Naive thymus-derived CD8-positive, alpha-beta T cell (primary cell): ENCODE measurements at regions not wholly inside any gene's neighbourhood (a gene's known extent, or its start where the extent isn't known, plus 50 kb on each side); places are given as distances from the start of the nearest gene placed in this dataset. TPM values are rescaled to one million over a fixed set of nuclear protein-coding genes. Genes with fewer than 3 reads are reported as not detected.

Experiments used
- microRNA-seq: library from miRNA; unstranded; fragments of <30 nt; microRNA quantifications from one replicate; pipeline ENCODE4 v1.2.0, GENCODE V29; 2022; ENCODE audit warnings: borderline microRNAs expressed

Small RNAs in the stretch of these regions (microRNA-seq; reads per million reads assigned to microRNA genes)
- not detected for gene MIR5702
